ENCODE measurements at regions not wholly inside any gene's neighbourhood (a gene's known extent, or its start where the extent isn't known, plus 50 kb on each side); places are given as distances from the start of the nearest gene placed in this dataset.
"Not testable (repeated sequence)": the region's sequence is repeated elsewhere in the genome, so short reads cannot be mapped to it uniquely, and the experiment has no call there.

GRCh38 chr13:71213252-71213821, 653.7 kb downstream of the DACH1 start:
- FAIRE-seq: no peak

GRCh38 chr13:71210861-71211260, 656.1 kb downstream of the DACH1 start:
- no peak for FAIRE-seq

- no peak for FAIRE-seq
These were observed 657.8 kb downstream of the DACH1 start for GRCh38 chr13:71209217-71209616.

DNA sequence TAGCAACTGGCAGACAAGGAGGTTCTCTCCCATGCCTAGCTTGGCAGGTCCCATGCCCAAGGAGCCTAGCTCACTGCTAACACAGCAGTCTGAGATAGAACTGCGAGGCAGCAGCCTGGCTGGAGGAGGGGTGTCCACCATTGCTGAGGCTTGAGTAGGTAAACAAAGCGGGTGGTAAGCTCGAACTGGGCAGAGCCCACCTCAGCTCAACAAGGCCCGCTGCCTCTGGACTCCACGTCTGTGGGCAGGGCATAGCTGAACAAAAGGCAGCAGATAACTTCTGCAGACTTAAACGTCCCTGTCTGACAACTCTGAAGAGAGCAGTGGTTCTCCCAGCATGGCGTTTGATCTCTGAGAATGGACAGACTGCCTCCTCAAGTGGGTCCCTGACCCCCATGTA, 682.4 kb downstream of the DACH1 start:
- FAIRE-seq: not testable (repeated sequence)

DNA sequence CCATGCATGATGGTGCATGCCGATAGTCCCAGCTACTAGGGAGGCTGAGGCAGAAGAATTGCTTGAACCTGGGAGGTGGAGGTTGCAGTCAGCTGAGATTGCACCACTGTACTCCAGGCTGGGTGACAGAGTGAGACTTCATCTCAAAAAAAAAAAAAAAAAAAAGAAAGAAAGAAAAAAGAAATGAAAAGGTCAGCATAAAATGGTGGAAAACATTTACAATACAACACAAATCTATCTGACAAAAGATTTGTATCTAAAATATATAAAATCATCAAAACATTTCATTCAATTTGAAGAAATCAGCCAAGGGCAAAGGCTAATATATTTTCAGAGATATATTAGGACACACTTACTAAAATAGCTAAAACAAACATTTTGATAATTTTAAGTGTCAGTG, 683.7 kb downstream of the DACH1 start:
- not testable (repeated sequence) for FAIRE-seq

DNA sequence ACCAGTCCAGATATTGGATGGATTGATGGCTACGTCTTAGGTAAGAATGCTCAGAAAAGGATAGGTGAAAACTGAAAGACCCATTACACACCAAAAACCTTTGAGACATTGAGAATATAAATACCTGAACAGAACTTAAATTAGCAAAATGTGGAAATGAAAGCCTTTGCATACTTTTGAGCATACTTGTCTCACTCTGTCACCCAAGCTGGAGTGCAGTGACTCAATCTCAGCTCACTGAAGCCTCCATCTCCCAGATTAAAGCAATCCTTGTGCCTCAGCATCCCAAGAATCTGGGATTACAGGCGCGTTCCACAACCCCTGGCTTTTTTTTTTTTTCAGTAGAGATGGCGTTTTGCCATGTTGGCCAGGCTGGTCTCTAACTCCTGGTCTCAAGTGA, 695.3 kb downstream of the DACH1 start:
- no peak for FAIRE-seq

GRCh38 chr13:71169180-71169579, 697.8 kb downstream of the DACH1 start:
- FAIRE-seq: no peak

DNA sequence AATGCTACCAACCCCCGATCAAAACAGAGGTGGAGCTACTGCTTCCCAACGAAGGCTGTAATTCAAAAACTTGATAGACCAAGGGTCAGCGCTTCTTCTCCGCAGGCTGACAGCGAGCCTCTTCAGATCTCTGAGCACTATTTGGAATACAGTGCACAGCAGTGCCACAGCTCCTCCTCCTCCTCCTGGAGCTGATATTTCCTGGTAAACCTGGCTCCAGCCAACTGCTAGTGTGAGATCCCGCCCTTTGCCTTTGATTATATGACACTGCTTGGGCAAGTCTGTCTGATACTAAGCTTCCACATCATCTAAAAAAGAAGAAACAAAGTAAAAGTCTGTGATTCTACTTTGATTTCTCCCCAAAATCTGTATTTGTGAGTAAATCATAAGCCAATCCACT, 710.5 kb downstream of the DACH1 start:
- FAIRE-seq: no peak

- no peak for FAIRE-seq
These were observed 717.3 kb downstream of the DACH1 start for GRCh38 chr13:71149498-71150363.

DNA sequence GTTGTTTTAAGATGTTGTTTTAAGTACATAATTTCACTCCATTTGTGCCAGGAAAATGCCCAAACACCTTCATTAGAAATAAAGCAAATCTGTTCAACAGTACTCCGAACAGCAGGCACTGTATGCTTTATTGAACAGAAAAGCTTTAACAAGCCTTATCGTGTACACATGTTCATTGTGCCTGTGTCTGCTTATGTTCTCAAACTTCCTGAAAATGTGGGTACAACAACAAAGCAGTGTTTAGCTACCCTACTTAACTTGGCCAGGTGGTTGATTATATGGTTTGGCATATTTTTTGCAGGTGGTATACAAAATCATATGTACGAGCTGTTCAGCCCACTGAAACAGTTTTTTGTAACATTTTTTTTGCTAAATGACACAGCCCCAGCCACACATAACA, 718.0 kb downstream of the DACH1 start:
- no peak for FAIRE-seq

DNA sequence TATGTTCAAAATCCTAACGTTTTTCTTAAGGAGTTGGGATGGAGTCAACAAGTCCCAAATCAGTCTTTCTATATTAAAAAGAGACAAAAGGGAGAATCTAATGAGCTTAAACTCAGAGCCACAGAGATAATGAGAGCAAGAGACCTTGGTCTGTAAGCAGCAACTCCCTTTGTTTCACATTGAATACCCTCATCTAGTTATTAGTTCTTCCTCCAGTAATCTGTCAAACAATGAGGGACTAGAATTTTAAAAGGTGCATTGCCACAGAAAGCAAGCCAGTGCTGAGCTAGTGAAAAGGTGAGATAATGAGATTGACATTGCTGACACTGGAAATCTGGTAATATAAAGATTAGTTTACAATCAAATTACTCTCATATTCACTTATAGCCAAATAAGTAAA, 718.6 kb downstream of the DACH1 start:
- no peak for FAIRE-seq

GRCh38 chr13:71144883-71145282, 722.1 kb downstream of the DACH1 start:
- no peak for FAIRE-seq

DNA sequence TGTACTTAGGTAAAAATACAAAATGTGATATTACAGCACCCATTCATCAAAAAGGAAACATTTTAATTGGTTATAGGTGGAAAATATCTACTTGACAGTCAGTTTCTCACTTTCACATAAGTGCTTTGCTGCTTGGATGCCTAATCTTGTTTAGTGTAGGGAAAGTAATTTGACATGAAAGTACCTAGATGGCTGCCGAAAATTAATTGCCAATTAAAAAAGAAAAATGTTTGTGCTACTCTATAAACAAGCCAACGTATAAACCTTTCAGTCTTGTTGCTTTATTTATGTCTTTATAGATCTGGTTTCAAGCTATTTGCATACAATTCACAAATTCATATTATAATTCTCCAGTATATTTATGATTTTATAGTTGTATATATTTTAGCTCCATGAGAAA, 729.9 kb downstream of the DACH1 start:
- no peak for FAIRE-seq

DNA sequence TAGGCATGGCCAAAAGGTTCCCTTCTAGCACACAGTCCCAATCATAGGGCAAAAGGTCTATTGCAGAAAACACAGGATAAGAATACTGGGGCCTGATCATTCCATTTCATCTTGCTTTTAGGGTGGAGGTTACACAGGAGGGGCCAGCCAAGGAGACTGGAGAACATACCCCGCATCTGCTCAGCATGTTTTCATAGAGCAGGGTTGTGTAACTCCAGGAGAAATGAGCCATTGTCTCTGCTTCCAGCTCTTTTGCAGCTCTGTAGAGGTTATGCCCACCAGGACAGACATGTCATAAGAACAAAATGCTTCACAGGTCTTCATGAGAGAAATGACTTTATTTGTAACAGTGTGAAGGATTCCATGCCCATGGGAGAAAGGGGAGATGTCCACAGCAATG, 742.8 kb downstream of the DACH1 start:
- no peak for FAIRE-seq

GRCh38 chr13:71118779-71119364, 748.1 kb downstream of the DACH1 start:
- no peak for FAIRE-seq

GRCh38 chr13:71117920-71118319, 749.1 kb downstream of the DACH1 start:
- FAIRE-seq: no peak

- FAIRE-seq: no peak
These were observed 751.7 kb downstream of the DACH1 start for GRCh38 chr13:71115301-71115700.

GRCh38 chr13:71096421-71096820, 770.6 kb downstream of the DACH1 start:
- FAIRE-seq: no peak

- FAIRE-seq: no peak
These were observed 776.0 kb downstream of the DACH1 start for GRCh38 chr13:71090990-71091389.

DNA sequence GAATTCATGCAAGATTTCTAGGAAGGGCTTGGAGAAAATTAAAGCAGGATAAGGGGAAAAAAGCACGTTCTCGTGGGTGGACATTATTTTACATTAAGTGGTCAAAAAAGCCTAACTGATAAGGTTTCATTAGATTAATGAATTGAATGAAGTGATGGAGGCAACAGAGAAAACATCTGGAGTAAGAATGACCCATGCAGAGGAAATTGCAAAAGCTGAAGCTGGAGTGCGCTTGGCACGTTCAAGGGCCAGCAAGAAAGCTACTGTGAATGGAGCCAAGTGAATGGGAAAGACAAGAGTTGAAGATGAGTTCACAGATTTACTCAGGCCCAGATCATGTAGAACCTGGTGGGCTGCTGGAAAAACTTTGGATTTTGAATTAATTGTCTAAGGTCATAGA, 777.9 kb downstream of the DACH1 start:
- FAIRE-seq: no peak

DNA sequence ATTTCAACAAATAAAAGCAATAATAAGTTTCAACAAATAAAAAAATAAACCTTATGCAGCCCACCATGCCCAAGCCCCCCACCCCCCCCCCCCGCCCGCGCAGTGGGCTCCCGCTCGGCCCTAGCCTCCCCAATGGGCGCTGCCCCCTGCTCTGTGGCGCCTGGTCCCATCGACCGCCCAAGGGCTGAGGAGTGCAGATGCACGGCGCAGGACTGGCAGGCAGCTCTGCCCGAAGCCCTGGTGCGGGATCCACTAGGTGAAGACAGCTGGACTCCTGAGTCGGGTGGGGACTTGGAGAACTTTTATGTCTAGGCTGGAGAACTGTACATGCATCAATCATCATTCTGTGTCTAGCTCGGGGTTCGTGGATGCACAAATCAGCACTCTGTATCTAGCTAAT, 779.6 kb downstream of the DACH1 start:
- no peak for FAIRE-seq

DNA sequence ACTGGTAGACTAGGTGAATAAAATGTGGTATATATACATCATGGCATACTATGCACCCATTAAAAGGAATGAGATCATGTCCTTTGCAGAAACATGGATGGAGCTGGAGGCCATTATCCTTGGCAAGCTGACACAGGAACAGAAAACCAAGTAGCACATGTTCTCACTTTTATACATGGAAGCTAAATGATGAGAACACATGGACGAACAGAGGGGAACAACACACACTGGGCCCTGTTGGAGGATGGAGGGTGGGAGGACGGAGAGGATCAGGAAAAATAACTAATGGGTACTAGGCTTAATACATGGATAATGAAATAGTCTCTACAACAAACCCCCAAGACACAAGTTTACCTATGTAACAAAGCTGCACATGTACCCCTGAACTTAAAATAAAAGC, 780.0 kb downstream of the DACH1 start:
- FAIRE-seq: no peak

- FAIRE-seq: no peak
These were observed 784.4 kb downstream of the DACH1 start for GRCh38 chr13:71082631-71083030.

- FAIRE-seq: no peak
These were observed 787.4 kb downstream of the DACH1 start for GRCh38 chr13:71079638-71080037.
